GM21526 (cell line): ENCODE measurements at regions not wholly inside any gene's neighbourhood (a gene's known extent, or its start where the extent isn't known, plus 50 kb on each side); places are given as distances from the start of the nearest gene placed in this dataset.

Experiments
- ATAC-seq: cut with Tn5 transposase; IDR thresholded peaks from one replicate; pipeline ENCODE4 v1.9.1; 2021; ENCODE audit warnings: moderate library complexity; ENCODE audit not compliant: unreplicated experiment, low FRiP score

DNA sequence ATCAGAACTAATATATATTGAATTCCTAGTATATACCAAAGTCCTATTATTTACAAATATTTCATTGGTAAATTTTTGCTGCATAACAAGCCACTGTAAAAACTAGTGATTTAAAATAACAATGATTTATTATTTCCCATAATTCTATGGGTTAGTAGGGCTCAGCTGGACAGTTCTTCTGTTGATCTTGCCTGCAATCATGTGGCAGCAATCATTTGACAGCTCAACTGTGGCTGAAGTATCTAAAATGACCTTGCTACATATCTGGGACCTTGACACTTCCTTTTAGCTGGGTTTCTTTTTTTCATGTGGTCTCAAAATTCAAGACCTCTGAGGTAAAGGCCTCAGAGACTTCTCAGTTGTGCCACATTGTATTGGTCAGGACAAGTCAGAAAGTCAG, 598.5 kb upstream of the PITX2 start:
- no peak for ATAC-seq

DNA sequence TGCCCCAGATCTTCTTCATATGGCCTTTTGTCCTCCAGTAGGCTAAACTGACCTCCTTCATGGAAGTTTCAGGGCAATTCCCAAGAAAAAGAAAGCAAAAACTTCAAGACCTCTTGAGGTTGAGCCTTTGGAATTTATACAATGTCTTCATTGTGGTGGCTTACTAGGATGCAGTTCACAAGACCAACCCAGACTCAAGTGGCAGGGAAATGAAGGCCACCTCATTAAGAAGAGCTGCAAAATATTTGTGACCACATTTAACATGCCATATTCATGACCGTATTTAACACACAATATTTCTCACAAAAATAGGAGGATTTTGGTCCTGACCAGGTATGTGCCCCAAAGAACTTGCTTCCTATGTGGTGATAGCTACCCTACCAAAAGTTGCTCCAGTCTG, 605.5 kb upstream of the PITX2 start:
- ATAC-seq = no peak

DNA sequence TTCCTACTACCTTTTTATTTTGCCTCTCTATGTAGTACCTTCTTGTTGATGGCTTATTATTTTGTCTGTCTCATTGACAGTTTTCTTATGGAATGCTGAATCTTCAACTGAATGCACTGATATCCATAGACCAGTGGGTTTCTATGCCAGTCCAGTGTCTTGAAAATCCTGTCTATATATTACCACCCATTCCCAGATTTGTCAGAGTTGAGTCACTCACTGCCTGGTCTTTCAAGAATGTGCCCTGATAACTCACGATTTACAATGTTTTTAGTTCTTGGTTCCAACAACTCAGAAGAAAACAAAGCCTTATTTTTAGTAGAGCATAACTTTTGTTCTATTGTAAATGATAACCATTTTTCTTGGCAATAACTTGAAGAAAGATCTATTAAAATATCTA, 606.0 kb upstream of the PITX2 start:
- ATAC-seq = no peak

DNA sequence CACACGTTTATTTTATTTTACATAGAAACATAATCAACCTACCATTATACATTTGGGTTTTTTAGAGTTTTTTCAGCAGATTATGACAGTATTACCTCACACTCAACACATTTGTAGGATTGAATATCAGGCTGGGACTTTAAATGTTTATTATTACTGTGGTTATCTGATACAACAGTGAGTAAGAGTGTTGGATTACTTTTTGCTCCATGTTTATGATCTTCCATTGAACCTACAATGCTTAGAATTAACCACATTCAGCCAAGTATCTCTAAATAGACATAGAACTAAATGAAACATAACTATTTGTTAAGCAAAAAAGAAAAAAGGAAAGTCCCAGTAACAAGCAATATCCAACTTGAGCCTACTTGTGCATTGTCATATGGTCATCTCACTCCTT, 607.4 kb upstream of the PITX2 start:
- ATAC-seq = no peak

DNA sequence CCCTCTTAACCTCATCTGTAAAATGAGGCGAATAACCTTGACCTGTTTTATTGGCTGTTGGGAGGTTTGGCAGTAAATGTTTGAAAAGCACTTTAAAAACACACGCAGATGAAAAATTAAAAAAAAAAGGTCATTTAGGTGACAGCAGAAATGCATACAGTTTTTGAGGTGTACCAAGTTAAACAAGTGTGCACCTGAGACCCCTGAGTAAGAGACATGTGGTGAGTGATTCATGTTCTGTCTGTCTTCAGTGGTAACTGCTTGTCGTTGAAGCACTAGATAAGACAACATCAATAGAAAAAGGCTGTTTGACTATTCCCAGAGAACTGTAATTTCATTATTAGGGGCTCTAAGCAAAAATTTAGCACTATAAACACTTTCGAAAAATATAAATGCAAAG, 608.4 kb upstream of the PITX2 start:
- ATAC-seq = no peak

DNA sequence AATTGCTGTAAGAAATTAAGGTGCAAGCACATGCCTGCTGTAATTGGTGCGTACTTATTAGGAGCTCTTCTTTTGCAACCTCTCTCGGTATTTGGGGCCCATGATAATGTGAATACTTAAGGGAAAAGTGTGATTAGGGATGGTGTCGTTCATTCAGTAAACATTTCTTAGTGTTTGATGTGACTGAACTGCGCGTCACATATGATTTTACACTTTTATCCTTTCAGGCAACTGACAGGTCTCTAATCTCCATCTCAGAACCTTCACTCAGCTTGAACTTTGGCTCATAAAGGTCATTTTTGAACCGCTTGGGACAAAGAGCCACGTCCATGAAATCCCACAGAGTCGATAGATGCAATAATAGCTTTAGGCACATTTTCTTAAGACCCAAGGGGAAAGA, 612.1 kb upstream of the PITX2 start:
- ATAC-seq = no peak

DNA sequence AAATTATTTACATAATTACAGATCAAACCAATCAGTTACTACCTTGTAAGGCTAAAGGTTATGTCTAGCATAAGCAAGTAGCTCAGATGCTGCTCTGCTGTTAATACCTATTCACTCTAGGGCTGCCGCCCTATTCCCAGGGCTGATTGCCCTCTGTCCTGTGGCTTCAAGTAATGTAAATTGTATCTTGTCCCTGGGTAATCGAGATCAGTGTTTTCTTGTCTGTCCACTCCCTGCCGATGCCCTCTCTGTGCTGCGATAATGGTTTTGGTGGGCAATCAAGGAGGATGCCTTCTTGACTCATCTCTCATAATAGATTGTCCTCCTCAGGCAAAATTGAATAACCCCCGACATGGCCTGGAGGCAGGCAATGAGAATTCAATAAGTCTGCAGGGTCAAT, 641.0 kb upstream of the PITX2 start:
- no peak for ATAC-seq

DNA sequence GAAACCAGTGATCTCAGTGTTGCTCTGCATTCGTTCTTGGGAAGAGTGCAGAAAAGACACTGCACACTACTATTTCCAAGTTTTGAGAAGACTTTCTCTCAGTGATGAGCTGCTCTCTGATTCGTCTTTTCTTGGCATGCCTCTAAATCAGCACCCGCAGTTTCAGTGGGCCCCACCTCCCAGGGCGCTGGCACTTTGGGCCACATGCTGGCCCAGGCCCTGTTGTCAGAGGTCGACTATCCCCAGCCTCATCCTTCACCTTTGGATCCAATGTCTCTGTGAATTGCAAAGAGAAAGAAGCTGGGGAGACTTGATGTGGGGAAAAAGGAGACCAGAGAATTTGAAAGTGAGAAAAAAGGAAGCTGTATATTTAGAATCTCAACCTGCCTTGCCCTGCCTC, 644.1 kb upstream of the PITX2 start:
- no peak for ATAC-seq

DNA sequence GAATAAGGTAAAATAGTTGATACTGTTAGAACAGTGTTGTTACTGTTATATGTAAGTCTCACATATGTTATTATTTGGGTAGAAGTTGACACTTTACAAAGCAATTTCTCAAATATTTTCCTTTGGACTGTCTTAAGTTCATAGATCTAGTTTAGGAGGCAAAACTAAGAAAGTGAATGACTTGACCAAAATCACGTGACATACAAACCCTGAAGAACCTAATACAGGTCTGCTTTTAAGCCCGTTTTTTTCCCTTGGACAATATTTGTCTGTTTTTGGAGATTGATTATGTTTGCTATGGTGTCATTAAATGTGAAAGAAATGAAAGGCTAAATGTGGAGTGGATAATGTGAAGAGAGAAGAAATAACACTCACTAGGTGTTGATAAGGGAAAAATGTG, 644.9 kb upstream of the PITX2 start:
- ATAC-seq = no peak

DNA sequence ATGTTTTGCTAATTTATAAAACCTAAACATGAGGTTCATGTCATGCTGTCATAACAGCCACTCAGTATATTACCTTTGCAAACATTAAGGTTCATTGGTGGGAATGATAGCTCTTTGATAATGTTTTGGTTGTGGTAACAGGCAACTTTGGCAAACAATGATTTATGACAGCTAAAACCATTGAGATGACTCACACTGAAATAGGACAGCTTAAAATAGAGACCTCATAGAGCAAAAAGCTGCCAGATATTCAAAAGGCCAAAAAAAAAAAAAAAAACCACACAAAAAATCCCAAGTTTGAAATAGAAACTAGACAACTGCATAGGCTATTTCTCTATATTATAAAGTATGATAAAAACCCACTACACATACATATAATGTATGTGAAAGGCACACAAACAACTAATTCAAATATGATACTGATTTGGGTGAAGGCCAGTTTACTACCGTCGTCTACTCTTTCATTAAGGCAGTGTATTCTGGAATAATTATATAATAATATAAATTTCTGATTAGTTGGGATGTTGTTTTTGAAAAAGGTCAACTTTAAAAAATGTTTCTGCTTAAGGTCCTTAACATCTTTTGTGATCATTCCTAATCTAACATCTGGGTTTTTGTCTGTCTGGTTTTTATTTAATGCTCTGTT, 646.0 kb upstream of the PITX2 start:
- no peak for ATAC-seq

DNA sequence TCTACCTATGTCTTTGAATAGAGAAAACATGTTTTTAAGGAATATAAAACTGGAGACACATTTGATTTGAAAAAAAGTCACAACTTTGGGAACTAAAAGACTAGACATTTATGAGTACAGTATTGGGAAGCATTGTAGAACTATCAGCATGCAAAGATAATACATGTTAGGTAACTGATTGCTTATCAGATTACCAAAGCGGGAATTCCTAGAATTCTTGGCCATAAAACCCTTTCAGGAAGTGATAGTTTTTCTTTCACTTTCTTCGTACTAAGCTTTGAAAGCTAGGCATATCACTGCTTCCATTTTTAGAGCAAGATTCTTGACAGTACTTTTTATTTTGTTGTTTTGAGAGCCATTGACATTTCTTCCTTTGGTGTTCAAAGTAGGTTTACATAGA, 646.6 kb upstream of the PITX2 start:
- ATAC-seq = no peak

DNA sequence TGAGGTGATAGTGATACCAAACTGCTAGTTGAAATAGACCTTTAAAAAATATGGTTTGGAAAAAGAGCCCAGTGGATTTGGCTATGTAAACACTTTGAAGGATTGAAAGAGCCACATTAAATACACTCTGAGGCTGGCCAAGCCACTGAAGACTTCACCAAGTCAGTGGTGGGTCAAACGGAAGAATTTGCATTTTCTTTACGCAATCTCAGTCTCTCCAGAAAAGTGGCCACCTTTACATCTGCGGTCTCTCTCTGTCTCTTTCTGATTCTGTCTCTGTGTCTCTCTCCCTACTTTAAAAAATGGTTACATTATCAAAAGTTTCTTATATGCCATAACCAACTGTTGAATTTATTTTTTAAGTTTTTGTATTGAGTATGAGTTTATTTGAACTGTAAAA, 651.2 kb upstream of the PITX2 start:
- no peak for ATAC-seq

DNA sequence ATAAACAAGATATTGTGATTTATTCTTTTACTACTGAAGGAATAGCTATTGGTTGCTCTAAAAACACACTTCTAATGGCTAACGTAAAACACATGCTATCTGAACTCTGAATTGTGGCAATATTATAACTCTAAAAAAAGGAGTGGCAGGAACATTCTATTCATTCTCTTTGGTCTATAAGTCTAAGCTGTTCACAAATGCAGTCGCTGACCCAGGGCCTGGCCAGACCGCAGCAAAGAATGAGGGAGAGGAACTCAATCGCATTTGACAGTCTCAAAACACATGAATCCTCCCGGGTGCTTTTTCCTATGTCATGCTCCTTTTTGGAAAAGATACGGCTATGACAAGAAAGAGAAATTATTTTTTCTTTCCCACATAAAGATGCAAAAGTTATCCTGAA, 651.6 kb upstream of the PITX2 start:
- no peak for ATAC-seq

DNA sequence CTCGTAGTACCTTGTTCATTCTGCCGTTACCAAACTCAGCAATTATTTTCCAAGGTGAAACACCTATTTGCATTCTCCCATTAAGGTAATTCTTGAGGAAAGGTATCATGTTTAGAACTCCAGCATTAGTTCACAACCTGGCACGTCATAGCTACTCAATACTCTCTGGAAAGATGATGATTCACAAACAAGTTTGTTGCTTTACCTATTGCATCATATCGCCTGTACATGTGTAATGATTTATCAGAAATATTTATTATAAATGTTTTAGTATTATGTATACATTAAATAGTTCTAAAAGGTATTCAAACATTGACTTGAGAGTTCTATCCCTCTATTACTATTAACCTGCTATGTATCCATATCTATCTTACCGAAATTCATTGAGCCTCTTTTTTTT, 658.3 kb upstream of the PITX2 start:
- no peak for ATAC-seq

DNA sequence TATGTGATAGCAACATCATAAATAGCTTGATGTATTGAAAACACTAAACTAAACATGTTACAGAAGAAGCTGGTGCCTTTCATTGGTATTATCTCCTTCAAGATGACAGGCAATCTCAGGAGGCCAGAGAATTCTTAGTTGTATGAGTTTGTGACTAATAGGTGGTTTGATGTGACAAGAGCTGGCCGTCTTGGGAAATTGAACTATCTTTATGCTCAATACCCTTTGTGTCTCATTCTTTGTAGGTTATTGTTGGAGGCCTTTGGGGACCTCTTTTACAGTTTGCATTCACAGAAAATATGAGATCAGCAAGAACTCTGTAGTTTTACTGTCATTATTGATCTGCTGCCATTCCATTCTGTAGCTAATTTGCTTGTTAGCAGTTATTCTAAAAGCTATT, 659.2 kb upstream of the PITX2 start:
- ATAC-seq = no peak

DNA sequence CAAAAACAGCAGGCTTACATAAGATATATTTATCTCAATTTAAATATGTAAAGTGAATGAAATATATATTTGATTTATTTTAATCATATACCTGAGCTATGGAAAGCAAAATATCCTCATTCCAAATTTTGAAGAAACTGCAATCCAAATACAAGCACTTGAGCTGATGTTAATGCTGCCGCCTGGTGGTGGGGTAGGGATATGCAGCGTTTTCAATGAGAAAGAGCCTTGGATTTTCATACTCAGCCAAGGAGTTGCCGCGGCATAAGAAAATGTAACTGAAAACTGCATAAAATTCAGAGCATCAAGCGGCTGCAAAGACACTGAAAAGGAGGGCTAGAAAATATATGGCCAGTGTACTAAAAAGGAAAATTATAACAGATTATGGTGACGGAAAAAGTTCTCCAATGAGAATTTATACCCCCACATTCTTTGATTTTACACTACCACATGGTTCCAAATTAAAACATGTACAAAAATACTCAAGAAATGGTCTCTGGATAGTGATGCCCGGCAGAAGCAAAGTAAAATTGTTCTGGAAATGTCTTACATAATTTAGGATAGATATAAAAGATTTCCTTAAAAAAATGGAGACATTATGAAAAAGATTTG, 660.3 kb upstream of the PITX2 start:
- peak; percentile 77 for ATAC-seq

DNA sequence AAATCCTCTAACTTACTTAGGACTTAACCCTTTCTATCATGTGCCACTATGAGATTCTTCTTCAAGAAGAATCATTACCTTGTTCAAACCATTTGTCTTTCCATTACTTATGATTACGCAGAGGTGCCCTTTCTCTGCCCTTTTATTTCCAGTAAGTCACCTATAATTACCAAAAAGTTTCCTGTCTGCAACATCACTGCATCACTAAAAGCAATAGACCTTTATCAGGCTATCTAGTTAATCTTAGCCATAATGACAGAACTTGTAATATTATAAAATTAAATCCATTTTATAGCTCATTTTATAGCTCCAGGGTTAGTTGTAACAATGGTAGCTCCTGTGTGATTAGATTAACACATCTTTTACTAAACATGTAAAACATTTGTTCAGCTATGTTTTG, 673.6 kb upstream of the PITX2 start:
- ATAC-seq = no peak

DNA sequence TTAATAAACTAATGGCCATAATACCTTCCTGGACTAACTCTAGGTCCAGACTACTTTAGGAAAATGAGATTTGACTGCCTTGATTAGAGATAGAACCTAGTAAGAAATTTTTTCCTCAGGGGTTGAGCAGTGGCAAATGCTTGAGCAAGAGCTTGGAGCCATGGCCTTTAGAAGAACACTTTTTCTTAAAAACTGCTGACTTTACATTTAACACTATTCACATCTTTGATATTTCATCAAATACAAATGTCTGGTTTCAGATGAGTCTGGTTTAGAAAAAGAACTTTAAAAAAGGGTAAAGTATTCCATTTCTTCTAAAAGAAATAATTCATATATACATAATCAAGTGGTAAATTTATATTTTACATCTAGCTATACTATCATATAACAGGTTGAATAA, 680.9 kb upstream of the PITX2 start:
- ATAC-seq = no peak

DNA sequence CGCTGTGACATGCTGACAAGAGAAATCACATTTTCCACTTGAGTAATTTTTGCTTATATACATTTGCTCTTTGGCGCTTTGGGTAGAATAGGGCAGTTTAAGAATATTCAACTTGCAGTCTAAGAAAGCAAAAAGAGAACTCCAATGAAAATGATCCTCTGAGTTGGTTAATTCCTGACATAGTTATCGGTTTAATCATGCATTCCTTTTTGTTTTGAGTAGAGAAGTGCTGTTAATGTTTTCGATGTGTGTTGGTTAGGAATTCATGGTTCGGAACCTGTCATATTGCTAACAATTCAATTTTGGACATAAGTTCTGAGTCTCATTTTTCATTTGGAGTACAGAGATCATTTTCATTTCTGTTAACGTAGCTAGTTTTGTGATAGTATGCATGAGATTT, 700.6 kb upstream of the PITX2 start:
- ATAC-seq = no peak

DNA sequence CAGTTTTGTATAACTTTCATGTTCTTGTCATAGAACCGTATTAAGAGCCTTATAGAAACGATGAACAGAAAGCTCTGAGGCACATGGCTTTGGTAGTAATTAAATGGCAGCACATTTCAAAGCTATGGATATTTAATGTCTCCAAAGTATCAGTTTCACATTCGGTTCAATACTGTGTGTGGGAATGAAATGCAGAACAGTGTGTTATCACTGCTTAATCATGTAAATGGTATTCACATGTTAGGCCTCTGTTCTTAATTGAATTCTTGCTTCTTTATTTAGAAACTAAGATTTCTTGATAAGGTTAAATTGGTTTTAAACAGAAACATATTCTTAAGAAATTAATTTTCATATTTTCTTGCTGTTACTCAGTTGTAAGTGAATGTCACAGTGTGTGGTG, 701.0 kb upstream of the PITX2 start:
- no peak for ATAC-seq

DNA sequence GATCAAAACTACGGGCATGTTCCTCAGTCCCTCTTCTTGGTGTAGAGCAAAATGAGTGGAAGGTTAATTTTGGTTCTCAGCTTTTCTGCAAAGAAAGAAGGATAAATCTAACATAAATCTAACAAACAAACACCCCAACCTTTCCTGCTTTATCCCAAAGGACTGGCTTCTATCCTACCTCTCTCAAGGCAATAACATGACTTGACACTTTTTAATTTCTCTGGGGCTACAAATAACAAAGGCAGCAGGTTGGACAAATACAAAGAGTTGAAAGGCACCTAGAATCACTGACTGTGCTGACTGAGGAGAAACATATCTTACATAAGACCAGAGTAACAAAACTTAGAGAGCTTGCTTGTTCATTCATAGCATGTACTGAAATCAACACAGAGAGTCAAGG, 703.6 kb upstream of the PITX2 start:
- no peak for ATAC-seq

DNA sequence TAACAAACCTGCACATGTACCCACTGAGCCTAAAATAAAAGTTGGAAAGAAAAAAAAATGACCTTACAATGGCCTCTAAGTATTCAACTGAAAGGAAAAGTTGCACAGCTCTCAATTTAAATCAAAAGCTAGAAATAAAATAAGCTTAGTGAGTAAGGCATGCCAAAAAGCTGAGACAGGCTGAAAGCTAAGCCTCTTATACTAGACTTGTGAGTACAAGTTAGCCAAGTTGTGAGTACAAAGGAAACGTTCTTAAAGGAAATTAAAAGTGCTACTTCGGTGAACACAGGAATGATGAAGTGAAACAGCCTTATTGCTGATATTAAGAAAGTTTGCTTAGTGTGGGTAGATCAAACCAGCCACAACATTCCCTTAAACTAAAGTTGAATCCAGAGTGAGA, 707.9 kb upstream of the PITX2 start:
- ATAC-seq = no peak

DNA sequence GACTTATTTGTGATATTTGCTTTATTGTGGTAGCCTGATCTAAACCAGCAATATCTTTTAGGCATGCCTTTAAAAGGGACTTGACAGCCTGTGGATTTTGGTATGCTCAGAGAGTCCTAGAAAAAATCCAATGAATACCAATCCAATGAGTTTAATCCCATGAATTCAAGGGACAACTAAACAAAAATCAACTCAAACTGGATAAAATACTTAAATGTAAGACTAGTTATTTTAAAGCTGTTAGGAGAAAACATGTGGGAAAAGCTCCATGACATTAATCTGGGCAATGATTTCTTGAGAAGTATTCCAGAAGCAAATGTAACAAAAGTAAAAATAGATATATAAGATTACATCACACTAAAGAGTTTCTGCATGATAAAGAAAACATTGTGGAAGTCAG, 711.5 kb upstream of the PITX2 start:
- ATAC-seq = no peak
